H1 (cell line): ENCODE measurements at regions not wholly inside any gene's neighbourhood (a gene's known extent, or its start where the extent isn't known, plus 50 kb on each side); places are given as distances from the start of the nearest gene placed in this dataset.

Source experiments
- BRCA1 ChIP-seq: IDR thresholded peaks from 2 replicates; pipeline ENCODE4 v1.6.1; 2012; ENCODE audit warnings: low read depth, low read length, improper control_type of control experiment
- SIX5 ChIP-seq: IDR thresholded peaks from 2 replicates; pipeline ENCODE4 v1.6.1; 2011; ENCODE audit warnings: mild to moderate bottlenecking, low read depth, low read length
- TF ChIP-seq, protein P1 (sequence below): fragments of 300-600 bp; sonication (generic); IDR thresholded peaks from 2 replicates; pipeline ENCODE4 v1.7.1; 2012; ENCODE audit warnings: low read length, moderate library complexity, mild to moderate bottlenecking, inconsistent platforms; ENCODE audit not compliant: insufficient replicate concordance
- TF ChIP-seq, protein P2 (sequence below): IDR thresholded peaks from 2 replicates; pipeline ENCODE4 v1.6.1; 2012; ENCODE audit warnings: inconsistent platforms

DNA sequence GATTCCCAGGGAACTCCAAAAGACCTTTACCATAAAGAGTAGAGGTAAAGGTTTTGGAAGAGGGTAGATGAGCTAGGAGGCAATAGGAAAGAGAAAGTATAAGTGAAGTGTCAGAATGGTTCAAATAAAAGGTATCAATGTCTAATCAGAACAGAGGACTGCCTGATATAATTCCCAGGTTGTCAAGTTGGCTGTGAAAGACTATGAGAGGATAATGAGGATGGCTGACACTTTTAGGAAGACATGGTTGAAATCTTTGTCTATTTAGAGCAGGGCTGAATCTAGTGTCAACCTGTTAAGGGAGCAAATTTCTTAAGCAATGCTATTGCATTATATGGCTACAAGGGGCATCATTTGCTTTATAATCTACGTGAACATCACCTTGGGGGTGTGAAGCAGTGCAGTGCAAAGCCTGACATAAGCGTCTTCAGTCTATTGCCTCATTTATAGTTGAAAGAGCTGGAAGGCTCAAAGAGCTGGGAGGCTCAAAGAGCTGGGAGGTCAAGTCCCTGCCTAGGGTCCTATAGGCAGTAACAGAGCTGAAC lies 308.3 kb upstream of the DEPDC1 start (continued):
- TF ChIP-seq, protein P1, sequence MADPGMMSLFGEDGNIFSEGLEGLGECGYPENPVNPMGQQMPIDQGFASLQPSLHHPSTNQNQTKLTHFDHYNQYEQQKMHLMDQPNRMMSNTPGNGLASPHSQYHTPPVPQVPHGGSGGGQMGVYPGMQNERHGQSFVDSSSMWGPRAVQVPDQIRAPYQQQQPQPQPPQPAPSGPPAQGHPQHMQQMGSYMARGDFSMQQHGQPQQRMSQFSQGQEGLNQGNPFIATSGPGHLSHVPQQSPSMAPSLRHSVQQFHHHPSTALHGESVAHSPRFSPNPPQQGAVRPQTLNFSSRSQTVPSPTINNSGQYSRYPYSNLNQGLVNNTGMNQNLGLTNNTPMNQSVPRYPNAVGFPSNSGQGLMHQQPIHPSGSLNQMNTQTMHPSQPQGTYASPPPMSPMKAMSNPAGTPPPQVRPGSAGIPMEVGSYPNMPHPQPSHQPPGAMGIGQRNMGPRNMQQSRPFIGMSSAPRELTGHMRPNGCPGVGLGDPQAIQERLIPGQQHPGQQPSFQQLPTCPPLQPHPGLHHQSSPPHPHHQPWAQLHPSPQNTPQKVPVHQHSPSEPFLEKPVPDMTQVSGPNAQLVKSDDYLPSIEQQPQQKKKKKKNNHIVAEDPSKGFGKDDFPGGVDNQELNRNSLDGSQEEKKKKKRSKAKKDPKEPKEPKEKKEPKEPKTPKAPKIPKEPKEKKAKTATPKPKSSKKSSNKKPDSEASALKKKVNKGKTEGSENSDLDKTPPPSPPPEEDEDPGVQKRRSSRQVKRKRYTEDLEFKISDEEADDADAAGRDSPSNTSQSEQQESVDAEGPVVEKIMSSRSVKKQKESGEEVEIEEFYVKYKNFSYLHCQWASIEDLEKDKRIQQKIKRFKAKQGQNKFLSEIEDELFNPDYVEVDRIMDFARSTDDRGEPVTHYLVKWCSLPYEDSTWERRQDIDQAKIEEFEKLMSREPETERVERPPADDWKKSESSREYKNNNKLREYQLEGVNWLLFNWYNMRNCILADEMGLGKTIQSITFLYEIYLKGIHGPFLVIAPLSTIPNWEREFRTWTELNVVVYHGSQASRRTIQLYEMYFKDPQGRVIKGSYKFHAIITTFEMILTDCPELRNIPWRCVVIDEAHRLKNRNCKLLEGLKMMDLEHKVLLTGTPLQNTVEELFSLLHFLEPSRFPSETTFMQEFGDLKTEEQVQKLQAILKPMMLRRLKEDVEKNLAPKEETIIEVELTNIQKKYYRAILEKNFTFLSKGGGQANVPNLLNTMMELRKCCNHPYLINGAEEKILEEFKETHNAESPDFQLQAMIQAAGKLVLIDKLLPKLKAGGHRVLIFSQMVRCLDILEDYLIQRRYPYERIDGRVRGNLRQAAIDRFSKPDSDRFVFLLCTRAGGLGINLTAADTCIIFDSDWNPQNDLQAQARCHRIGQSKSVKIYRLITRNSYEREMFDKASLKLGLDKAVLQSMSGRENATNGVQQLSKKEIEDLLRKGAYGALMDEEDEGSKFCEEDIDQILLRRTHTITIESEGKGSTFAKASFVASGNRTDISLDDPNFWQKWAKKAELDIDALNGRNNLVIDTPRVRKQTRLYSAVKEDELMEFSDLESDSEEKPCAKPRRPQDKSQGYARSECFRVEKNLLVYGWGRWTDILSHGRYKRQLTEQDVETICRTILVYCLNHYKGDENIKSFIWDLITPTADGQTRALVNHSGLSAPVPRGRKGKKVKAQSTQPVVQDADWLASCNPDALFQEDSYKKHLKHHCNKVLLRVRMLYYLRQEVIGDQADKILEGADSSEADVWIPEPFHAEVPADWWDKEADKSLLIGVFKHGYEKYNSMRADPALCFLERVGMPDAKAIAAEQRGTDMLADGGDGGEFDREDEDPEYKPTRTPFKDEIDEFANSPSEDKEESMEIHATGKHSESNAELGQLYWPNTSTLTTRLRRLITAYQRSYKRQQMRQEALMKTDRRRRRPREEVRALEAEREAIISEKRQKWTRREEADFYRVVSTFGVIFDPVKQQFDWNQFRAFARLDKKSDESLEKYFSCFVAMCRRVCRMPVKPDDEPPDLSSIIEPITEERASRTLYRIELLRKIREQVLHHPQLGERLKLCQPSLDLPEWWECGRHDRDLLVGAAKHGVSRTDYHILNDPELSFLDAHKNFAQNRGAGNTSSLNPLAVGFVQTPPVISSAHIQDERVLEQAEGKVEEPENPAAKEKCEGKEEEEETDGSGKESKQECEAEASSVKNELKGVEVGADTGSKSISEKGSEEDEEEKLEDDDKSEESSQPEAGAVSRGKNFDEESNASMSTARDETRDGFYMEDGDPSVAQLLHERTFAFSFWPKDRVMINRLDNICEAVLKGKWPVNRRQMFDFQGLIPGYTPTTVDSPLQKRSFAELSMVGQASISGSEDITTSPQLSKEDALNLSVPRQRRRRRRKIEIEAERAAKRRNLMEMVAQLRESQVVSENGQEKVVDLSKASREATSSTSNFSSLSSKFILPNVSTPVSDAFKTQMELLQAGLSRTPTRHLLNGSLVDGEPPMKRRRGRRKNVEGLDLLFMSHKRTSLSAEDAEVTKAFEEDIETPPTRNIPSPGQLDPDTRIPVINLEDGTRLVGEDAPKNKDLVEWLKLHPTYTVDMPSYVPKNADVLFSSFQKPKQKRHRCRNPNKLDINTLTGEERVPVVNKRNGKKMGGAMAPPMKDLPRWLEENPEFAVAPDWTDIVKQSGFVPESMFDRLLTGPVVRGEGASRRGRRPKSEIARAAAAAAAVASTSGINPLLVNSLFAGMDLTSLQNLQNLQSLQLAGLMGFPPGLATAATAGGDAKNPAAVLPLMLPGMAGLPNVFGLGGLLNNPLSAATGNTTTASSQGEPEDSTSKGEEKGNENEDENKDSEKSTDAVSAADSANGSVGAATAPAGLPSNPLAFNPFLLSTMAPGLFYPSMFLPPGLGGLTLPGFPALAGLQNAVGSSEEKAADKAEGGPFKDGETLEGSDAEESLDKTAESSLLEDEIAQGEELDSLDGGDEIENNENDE = no peak
- TF ChIP-seq, protein P2, sequence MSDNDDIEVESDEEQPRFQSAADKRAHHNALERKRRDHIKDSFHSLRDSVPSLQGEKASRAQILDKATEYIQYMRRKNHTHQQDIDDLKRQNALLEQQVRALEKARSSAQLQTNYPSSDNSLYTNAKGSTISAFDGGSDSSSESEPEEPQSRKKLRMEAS = no peak
- TF ChIP-seq BRCA1 (no peak), SIX5 (no peak)
